Iris pigment epithelial cell (primary cell): ENCODE measurements at regions not wholly inside any gene's neighbourhood (a gene's known extent, or its start where the extent isn't known, plus 50 kb on each side); places are given as distances from the start of the nearest gene placed in this dataset.
"Not testable (repeated sequence)": the region's sequence is repeated elsewhere in the genome, so short reads cannot be mapped to it uniquely, and the experiment has no call there.

ENCODE experiments used
- DNase-seq: peaks from one replicate; pipeline ENCODE4 v3.0.0-alpha.2; 2011; ENCODE audit warnings: low read depth

DNA sequence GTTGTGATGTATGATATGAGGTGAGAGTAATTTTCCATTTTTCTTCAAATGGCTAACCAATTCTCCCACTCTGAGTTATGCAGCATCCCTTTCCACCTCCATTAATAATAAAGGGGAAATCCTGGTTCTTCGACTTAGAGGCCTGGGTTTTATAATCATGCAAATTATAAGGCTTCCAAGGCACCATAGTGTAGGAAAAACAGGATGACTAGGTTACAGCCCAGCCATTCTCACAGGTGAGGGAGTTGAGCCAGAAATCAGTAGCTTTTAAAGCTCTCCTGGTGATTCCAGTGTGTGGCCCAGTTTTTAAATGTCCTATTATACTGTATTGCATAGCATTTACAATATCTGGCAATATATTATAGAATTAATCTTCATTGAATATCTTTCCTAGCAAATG lies 203.1 kb downstream of the ARHGEF9 start:
- no peak for DNase-seq

- no peak for DNase-seq
Measured at GRCh38 chrX:63581398-63581797, 203.6 kb downstream of the ARHGEF9 start.

DNA sequence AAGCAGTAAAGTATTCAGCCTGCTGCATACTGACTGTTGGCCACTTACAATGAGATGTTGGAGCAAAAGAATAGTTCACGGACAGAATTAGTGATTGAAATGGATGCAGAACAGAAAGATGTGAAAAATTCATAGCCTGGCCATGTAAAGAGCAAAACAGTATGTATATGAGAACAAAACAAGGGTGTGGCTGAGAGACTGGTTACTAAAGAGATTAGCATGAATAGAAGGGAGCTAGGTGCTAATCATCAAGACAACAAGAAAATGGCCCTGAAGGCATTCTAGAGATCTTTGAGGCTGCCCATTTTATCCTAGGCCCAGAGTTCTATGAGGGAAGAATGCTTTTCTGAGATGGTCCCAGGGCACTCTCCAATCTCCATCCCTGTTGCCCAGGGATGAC lies 208.5 kb downstream of the ARHGEF9 start:
- no peak for DNase-seq

DNA sequence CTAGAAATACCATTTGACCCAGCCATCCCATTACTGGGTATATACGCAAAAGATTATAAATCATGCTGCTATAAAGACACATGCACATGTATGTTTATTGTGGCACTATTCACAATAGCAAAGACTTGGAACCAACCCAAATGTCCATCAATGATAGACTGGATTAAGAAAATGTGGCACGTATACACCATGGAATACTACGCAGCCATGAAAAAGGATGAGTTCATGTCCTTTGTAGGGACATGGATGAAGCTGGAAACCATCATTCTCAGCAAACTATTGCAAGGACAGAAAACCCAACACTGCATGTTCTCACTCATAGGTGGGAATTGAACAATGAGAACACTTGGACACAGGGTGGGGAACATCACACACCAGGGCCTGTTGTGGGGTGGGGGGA lies 209.3 kb downstream of the ARHGEF9 start:
- DNase-seq = not testable (repeated sequence)

- DNase-seq = no peak
Measured at GRCh38 chrX:63566856-63567255, 215.7 kb upstream of the SPIN4 start.

DNA sequence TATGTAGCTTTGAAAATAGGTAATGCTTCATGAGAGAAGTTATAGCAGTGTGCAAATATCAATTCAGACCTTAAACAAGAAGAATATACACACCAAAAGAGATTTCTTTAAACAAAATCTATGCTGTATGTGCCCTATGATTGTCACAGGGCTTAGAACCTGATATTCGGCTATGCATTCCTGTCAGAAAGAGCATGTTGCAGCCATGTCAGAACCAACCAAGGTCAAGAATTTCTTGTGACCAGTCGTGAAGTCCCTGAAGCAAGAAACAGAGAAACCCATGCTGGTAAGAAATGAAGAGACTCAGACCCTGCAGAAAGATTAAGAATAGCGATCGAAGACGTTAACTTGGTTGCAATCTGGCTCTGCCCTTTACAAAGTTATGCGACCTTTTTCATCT lies 210.3 kb upstream of the SPIN4 start:
- DNase-seq = peak; percentile 5

GRCh38 chrX:63560601-63561218 lies 209.6 kb upstream of the SPIN4 start:
- DNase-seq = peak; percentile 80

GRCh38 chrX:63551856-63552255 lies 200.7 kb upstream of the SPIN4 start:
- DNase-seq = no peak

- DNase-seq = no peak
Measured at GRCh38 chrX:63530654-63531053, 179.5 kb upstream of the SPIN4 start.

DNA sequence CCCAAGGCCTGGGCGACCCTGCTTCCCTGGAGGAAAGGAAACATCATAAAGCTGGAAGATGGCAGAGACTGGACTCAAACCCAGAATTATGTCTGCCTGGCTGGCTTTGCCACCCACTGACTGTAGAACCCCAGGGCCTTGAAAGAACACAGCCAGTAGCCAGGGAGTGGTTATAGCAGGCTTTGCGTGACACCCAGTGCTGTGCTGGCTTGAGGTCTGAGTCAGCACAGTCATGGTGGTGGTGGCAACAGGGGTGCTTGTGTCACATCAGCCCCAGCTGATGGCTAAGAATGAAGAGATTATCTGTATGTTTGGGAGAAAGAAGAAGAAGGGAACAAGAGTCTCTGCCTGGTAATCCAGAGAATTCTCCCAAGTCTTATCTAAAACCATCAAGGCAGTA lies 178.8 kb upstream of the SPIN4 start:
- no peak for DNase-seq

GRCh38 chrX:63526863-63527262 lies 175.7 kb upstream of the SPIN4 start:
- no peak for DNase-seq

DNA sequence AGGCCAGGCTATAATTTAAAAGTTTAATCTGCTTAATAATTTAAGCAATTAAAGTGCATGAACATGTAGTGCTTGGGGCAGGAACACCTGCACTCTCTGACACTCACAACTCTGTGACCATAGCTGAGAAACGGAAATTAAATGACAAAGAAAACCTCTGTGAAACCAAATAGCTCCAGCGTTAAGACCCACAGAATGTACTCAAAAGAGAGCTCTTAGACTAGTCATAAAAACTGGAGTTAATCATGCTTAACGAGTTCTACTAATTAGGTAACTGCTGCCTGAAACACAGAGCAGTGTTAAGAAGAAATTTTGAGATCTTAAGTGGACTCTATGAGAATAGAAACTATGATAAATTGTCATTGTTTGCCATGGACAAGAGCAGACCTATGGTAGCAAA lies 174.4 kb upstream of the SPIN4 start:
- DNase-seq = no peak

DNA sequence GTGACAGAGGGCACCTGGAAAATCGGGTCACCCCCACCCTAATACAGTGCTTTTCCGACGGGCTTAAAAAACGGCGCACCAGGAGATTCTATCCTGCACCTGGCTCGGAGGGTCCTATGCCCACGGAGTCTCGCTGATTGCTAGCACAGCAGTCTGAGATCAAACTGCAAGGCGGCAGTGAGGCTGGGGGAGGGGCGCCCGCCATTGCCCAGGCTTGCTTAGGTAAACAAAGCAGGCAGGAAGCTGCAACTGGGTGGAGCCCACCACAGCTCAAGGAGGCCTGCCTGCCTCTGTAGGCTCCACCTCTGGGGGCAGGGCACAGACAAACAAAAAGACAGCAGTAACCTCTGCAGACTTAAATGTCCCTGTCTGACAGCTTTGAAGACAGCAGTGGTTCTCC lies 168.2 kb upstream of the SPIN4 start:
- not testable (repeated sequence) for DNase-seq

- DNase-seq = peak; percentile 11
Measured at GRCh38 chrX:63514569-63515080, 163.5 kb upstream of the SPIN4 start.

DNA sequence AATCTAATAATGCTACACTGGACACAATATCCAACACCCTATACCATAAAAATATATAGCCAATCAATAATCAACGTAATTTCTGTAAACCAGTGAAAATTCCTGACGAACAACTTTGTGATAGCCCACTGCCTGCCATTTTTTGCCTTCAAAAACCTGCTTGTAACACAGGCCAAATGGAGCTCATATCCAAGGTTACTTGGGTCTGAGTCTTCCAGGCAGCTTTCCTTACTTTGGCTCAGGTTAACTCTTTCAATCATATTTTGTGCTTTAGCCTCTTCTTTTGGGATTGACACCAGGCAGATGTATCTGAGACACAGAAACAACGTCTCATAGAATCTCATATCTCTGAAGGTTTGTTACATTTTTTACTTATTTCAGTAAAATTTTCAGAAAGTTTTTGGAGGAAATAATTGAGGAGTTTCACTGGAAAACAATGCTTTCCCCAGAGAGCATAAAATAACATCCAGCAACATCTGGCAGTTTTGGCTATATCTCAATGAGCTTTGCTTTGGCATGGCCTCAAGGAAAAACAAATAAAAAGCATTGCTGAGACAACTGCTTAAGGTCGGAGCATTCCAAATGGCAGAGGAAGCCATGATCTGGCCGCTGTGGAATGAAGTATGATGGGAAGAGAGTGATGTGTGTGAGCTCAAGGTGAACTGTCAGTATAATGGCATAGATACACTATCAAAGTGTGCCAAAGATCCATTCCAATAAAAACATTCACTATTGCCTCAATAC lies 162.9 kb upstream of the SPIN4 start:
- DNase-seq = peak; percentile 68

- DNase-seq = no peak
Measured at GRCh38 chrX:63511361-63511760, 160.2 kb upstream of the SPIN4 start.

- DNase-seq = no peak
Measured at GRCh38 chrX:63508668-63509067, 157.5 kb upstream of the SPIN4 start.

GRCh38 chrX:63506320-63506719 lies 155.2 kb upstream of the SPIN4 start:
- DNase-seq = peak; percentile 47

GRCh38 chrX:63503541-63503940 lies 152.4 kb upstream of the SPIN4 start:
- DNase-seq = peak; percentile 28

DNA sequence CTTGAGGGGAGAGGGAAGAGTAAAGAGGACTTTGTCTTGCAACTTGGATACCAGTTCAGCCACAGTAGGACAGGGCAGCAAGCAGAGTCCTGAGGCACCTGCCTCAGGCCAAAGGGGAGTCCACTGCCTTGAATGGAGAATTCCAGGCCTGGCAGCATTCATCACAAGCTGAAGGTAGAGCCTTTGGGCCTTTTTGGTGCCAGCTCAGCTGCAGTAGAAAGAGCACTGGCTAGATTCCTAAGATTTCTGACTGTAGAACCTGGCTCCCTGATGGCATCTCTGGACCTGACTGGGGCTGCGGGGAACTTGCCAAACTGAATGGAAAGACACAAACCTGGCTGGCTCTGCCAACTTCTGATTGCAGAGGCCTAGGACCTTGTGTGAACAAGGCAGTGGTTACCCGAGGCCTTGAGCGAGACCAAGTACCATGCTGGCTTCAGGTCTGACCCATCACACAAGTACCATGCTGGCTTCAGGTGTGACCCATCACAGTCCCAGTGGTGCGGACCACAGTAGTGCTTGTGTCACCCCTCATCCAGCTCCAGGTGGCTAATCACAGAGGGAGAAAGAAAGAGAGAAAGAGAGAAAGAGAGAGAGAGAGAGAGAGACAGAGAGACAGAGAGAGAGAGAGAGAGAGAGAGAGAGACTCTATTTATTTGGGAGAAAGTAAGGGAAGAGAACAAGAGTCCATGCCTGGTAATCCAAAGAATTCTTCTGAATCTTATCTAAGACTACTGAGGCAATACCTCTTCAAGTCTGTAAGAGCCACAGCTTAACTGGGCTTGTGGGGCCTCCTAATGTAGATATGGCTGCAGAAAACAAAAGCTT lies 137.6 kb upstream of the SPIN4 start:
- DNase-seq = no peak

- DNase-seq = no peak
Measured at GRCh38 chrX:63475200-63475599, 124.1 kb upstream of the SPIN4 start.

GRCh38 chrX:63471004-63471403 lies 119.9 kb upstream of the SPIN4 start:
- DNase-seq = no peak

DNA sequence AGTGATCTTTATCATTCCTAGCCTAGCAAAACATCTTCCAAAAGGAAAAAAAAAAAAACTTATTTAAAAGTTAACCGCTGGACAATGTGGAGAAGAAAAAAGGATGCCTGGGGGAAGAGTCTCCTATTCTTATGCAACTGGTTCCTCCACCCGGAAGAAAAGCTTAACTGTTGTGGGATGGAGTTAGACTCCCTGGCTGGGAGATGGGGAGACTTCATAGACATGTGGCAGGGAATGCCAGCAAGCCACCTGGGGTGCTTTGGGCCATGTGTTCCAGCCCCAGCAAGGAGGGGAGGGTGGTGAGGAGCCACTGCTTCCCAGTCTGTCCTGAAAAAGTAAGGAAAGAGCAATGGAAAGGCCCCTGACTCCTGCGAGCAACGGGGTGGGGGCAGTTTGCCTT lies 119.4 kb upstream of the SPIN4 start:
- DNase-seq = no peak
